CD4-positive, CD25-positive, alpha-beta regulatory T cell (primary cell): ENCODE measurements at regions not wholly inside any gene's neighbourhood (a gene's known extent, or its start where the extent isn't known, plus 50 kb on each side); places are given as distances from the start of the nearest gene placed in this dataset.
A peak's percentile ranks its signal among the peaks of the same experiment; 100 is the strongest.

Source experiments
- ATAC-seq, 2 donors: fragments of 150-1000 bp; cut with Tn5 transposase; one replicate each; pipeline ENCODE4 v1.10.0; 2021; ENCODE audit warnings: low read depth in 2 of 2, moderate number of reproducible peaks in 2 of 2, moderate library complexity in 1 of 2
- DNase-seq, 3 donors: peaks; one replicate each; pipeline versions ENCODE4 v3.0.0 to v3.0.0-alpha.2; 2012 to 2022; ENCODE audit warnings: mixed read lengths in 1 of 3
- H3K27ac ChIP-seq: one replicate; pipeline ENCODE4 v1.7.0; 2013; ENCODE audit warnings: mild to moderate bottlenecking, low read length; ENCODE audit not compliant: insufficient read depth, poor library complexity, severe bottlenecking
- H3K27me3 ChIP-seq: one replicate; pipeline ENCODE4 v1.7.0; 2013; ENCODE audit warnings: low read length; ENCODE audit not compliant: control insufficient read depth, insufficient read depth
- H3K36me3 ChIP-seq: one replicate; pipeline ENCODE4 v1.7.0; 2013; ENCODE audit warnings: mild to moderate bottlenecking, low read length, moderate library complexity; ENCODE audit not compliant: control insufficient read depth, insufficient read depth
- H3K4me1 ChIP-seq: 2 replicates; pipeline ENCODE4 v1.7.0; 2013; ENCODE audit warnings: mild to moderate bottlenecking, low read length; ENCODE audit not compliant: insufficient read depth, control insufficient read depth, poor library complexity, severe bottlenecking
- H3K4me3 ChIP-seq: one replicate; pipeline ENCODE4 v1.7.0; 2013; ENCODE audit warnings: low read depth, mild to moderate bottlenecking, low read length, moderate library complexity
- H3K9me3 ChIP-seq, 2 experiments: 1 replicate in 1 of 2; 2 replicates in 1 of 2; pipeline ENCODE4 v1.7.0; 2013; ENCODE audit warnings: low read length in 2 of 2, mild to moderate bottlenecking in 1 of 2, moderate library complexity in 1 of 2; ENCODE audit not compliant: control insufficient read depth in 2 of 2
- H3K27ac Mint-ChIP-seq, 3 donors: one replicate each; pipeline ENCODE4 v1.8.0; 2020 to 2022; ENCODE audit warnings: mild to moderate bottlenecking in 3 of 3, mixed read lengths in 3 of 3, moderate library complexity in 2 of 3
- H3K27me3 Mint-ChIP-seq: one replicate; pipeline ENCODE4 v1.8.0; 2022; ENCODE audit warnings: mild to moderate bottlenecking, mixed read lengths
- H3K36me3 Mint-ChIP-seq: one replicate; pipeline ENCODE4 v1.8.0; 2020; ENCODE audit warnings: mixed read lengths
- H3K4me1 Mint-ChIP-seq, 4 donors: one replicate each; pipeline ENCODE4 v1.8.0; 2020 to 2022; ENCODE audit warnings: mixed read lengths in 4 of 4, mild to moderate bottlenecking in 1 of 4
- H3K4me3 Mint-ChIP-seq, 4 donors: one replicate each; pipeline ENCODE4 v1.8.0; 2020 to 2022; ENCODE audit warnings: mild to moderate bottlenecking in 4 of 4, mixed read lengths in 4 of 4, moderate library complexity in 3 of 4
- H3K9me3 Mint-ChIP-seq, 7 donors: one replicate each; pipeline ENCODE4 v1.8.0; 2020 to 2022; ENCODE audit warnings: mixed read lengths in 7 of 7, mild to moderate bottlenecking in 3 of 7, moderate library complexity in 2 of 7

DNA sequence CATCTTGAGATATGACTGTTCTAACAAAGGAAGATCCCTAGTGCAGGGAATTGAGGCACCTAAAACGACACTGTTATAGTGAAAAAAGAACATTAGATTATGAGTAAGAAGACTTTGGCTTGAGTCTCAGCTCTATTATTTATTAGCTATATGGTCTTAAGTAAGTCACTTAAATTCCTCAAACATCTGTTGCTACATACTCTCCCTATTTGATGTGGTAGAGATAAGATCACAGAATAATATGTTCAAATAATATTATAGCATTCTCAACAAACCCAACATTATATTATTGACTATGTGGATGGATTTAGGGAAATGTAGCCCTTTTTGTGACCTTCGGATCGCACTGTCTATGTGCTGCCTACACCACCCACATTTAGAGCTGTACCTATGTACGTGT is 136.9 kb downstream of the P2RY1 start:
- Mint-ChIP-seq H3K27ac (no peak overlapping the region), H3K36me3 (no peaks in the 10 kb centered on the region), H3K9me3 (peaks cover 0 to 4% (median 0%) of the 10 kb centered on the region in 7 donors), H3K4me3 (no peak overlapping the region), H3K4me1 (no peaks in the 10 kb centered on the region), H3K27me3 (peaks cover 5% of the 10 kb centered on the region)
- Histone ChIP-seq H3K9me3 (no peaks in the 10 kb centered on the region), H3K4me3 (no peak overlapping the region), H3K36me3 (no peaks in the 10 kb centered on the region), H3K27ac (no peak overlapping the region), H3K4me1 (no peaks in the 10 kb centered on the region), H3K27me3 (no peaks in the 10 kb centered on the region)
- DNase-seq, result no peak
- ATAC-seq, result no peak

DNA sequence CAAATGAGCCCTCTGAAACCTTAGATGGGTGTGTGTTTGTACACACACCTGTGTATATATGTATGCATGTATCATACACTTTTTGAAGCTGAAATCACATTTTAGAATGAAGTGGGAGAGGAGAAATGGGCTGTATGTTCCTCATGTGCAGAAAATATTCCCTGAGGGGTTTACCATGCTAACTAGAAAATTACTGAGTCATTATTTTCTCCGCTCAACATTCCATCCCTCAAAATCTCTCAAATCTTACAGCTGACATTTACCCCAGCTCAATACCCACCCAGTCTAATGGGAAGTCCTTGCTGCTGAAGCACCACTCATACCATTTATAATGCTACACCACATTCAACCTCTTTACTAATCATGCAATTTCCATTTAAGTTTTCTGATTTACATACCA is 138.6 kb downstream of the P2RY1 start:
- Histone ChIP-seq H3K9me3 (no peaks in the 10 kb centered on the region), H3K4me3 (no peak overlapping the region), H3K36me3 (no peaks in the 10 kb centered on the region), H3K27ac (no peak overlapping the region), H3K27me3 (no peaks in the 10 kb centered on the region), H3K4me1 (no peaks in the 10 kb centered on the region)
- DNase-seq, result no peak
- Mint-ChIP-seq H3K4me3 (peak overlapping the region in 1 of 4 donors; percentile 27), H3K9me3 (peaks cover 0 to 4% (median 0%) of the 10 kb centered on the region in 7 donors), H3K36me3 (no peaks in the 10 kb centered on the region), H3K4me1 (no peaks in the 10 kb centered on the region), H3K27ac (no peak overlapping the region), H3K27me3 (peaks cover 5% of the 10 kb centered on the region)
- no peak for ATAC-seq

DNA sequence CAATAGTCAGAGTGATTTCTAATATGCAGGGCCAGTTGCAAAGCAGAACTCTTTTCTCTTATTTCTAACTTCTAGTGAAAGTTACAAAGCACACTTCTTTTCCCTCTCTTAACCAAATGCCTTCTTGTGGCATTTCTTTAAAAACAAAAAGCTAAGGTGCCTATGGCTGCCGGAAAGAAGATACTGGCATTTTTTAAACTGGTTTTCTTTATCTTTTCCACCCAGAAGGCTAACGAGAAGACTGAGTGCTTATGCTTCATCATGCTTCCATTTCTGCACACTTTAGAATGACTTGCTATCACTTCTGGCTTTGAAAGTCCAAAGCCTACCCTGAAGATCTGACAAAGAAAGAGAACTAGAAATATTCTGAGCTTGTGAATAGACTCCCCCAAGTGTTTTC is 141.3 kb downstream of the P2RY1 start:
- H3K4me1 ChIP-seq, result no peaks in the 10 kb centered on the region
- H3K4me3 ChIP-seq, result no peak overlapping the region
- DNase-seq (no peak), ATAC-seq (no peak)
- Mint-ChIP-seq H3K36me3 (no peaks in the 10 kb centered on the region), H3K4me3 (no peak overlapping the region), H3K27me3 (peaks cover 11% of the 10 kb centered on the region), H3K27ac (no peak overlapping the region), H3K9me3 (peaks cover 0 to 6% (median 0%) of the 10 kb centered on the region in 7 donors), H3K4me1 (no peaks in the 10 kb centered on the region)
- H3K9me3 ChIP-seq, result no peaks in the 10 kb centered on the region
- H3K36me3 ChIP-seq, result no peaks in the 10 kb centered on the region
- no peak overlapping the region for H3K27ac ChIP-seq
- H3K27me3 ChIP-seq, result no peaks in the 10 kb centered on the region

DNA sequence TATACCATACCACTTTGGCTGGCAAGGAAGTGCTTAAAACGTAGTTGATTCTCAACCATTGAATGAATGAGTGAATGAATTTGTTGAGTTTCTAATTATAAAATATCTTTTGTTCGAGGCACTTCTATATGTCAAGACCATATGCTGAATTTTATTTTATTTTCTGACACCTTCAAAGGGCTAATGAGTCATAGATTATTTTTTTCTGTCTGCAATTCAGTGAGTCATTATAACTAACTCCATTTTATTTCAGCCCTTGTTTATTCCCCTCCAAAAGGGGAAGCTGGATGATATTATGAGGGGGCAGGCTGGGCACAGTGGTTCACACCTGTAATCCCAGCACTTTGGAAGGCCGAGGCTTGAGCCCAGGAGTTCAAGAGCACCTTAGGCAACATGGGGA is 142.4 kb downstream of the P2RY1 start:
- Histone ChIP-seq H3K9me3 (no peaks in the 10 kb centered on the region), H3K4me1 (no peaks in the 10 kb centered on the region), H3K27me3 (no peaks in the 10 kb centered on the region), H3K36me3 (no peaks in the 10 kb centered on the region), H3K27ac (no peak overlapping the region), H3K4me3 (no peak overlapping the region)
- no peak overlapping the region for H3K27ac Mint-ChIP-seq
- DNase-seq, result no peak
- no peaks in the 10 kb centered on the region for H3K36me3 Mint-ChIP-seq
- H3K27me3 Mint-ChIP-seq, result peaks cover 11% of the 10 kb centered on the region
- no peaks in the 10 kb centered on the region for H3K4me1 Mint-ChIP-seq
- no peak overlapping the region for H3K4me3 Mint-ChIP-seq
- ATAC-seq, result no peak
- H3K9me3 Mint-ChIP-seq, result peaks cover 0 to 6% (median 0%) of the 10 kb centered on the region in 7 donors

DNA sequence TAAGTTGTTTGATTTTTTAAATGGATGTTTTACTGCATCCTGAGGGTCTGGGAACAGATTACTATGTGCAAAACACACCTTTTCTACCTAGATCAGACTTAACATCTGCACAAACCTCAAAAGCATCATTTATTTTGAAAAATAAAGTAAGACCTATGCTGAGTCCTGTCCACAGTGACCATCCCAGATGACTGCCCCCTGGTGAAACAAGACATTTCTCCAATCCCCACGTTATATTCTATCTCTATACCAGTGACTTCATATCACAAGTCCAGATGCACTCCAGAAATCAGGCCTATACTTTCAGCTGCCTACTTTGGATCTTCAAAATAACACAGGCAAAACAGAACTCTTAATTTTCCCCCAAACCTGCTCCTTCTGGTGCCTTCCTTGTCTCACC is 143.2 kb downstream of the P2RY1 start:
- no peaks in the 10 kb centered on the region for H3K36me3 ChIP-seq
- no peak overlapping the region for H3K27ac ChIP-seq
- no peak overlapping the region for H3K4me3 ChIP-seq
- ATAC-seq (no peak), DNase-seq (no peak)
- no peaks in the 10 kb centered on the region for H3K4me1 ChIP-seq
- Mint-ChIP-seq H3K27me3 (peaks cover 11% of the 10 kb centered on the region), H3K36me3 (no peaks in the 10 kb centered on the region), H3K4me3 (no peak overlapping the region), H3K9me3 (peaks cover 0 to 6% (median under 1%) of the 10 kb centered on the region in 7 donors), H3K4me1 (no peaks in the 10 kb centered on the region), H3K27ac (no peak overlapping the region)
- no peaks in the 10 kb centered on the region for H3K27me3 ChIP-seq
- H3K9me3 ChIP-seq, result no peaks in the 10 kb centered on the region

DNA sequence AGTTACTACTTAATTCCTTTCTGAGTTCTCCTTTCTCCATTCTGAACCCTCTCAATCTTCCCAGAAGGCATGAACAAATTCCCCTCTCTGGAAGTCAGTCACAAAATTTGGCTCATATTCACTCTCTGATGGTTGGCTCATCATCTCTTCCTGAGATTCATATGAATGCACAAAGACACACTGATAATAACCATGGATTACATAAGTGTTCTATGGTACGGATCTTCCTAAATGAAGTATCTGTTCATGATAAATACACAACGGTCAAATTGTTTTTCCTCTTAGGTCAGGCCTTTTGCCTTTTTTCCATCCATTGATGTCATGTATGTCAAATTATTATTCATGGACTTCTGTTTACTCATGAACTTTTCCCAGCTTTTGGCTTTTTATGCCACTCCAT is 162.6 kb downstream of the P2RY1 start:
- H3K4me3 Mint-ChIP-seq, result no peak overlapping the region
- H3K4me1 Mint-ChIP-seq, result no peaks in the 10 kb centered on the region

DNA sequence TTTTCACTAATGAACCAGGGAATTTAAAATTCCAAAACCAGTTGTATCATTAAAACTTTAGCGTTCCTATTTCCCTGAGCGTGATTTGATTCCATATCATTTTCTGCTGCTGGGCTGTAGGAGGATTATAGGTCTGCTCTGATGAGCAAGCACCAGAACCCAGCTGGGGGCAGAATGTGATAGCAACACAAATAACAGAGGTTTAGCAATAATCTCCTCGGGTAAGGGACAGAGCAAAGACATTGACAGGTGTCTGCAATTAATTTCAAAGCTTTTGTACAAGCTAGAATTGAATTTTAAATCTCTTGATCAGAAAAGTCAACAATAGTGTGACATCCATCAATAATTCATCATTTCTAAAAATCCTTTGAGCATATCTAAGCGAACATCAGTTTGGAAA is 163.4 kb upstream of the RAP2B start:
- no peak for DNase-seq
- ATAC-seq, result no peak
- H3K4me1 ChIP-seq, result no peaks in the 10 kb centered on the region
- no peaks in the 10 kb centered on the region for H3K27me3 ChIP-seq
- Mint-ChIP-seq H3K4me3 (no peak overlapping the region), H3K4me1 (no peaks in the 10 kb centered on the region), H3K27ac (no peak overlapping the region), H3K27me3 (peaks cover 6% of the 10 kb centered on the region), H3K36me3 (no peaks in the 10 kb centered on the region), H3K9me3 (peaks cover 0 to 1% (median 0%) of the 10 kb centered on the region in 7 donors)
- H3K4me3 ChIP-seq, result no peak overlapping the region
- no peaks in the 10 kb centered on the region for H3K36me3 ChIP-seq
- H3K27ac ChIP-seq, result no peak overlapping the region
- no peaks in the 10 kb centered on the region for H3K9me3 ChIP-seq

More for the DNA sequence above, 162.6 kb downstream of the P2RY1 start:
- Histone ChIP-seq H3K4me1 (no peaks in the 10 kb centered on the region), H3K9me3 (no peaks in the 10 kb centered on the region), H3K27ac (no peak overlapping the region), H3K36me3 (no peaks in the 10 kb centered on the region), H3K27me3 (no peaks in the 10 kb centered on the region), H3K4me3 (no peak overlapping the region)
- ATAC-seq, result no peak
- no peak for DNase-seq
- Mint-ChIP-seq H3K36me3 (no peaks in the 10 kb centered on the region), H3K27ac (no peak overlapping the region), H3K9me3 (peaks cover 0 to 1% (median 0%) of the 10 kb centered on the region in 7 donors), H3K27me3 (peaks cover 6% of the 10 kb centered on the region)

DNA sequence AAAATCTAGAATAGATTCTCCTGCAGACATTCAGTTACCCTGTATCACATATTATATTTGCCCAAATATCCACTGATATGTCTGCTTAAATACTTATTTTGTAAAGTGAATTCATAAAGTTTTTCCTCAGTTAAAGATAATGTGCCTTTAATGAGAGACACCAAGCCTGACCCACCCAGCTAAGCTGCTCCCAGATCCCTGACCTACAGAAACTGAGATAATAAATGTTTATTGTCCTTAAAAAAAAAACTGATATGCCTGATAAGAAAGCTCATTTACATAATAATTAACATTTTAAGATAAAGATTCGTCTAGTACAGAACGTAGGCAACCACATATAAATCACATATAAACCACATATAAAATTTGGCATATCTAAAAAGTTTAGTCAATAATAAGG is 161.7 kb upstream of the RAP2B start:
- DNase-seq (no peak), ATAC-seq (no peak)
- Histone ChIP-seq H3K4me3 (no peak overlapping the region), H3K27me3 (no peaks in the 10 kb centered on the region), H3K27ac (no peak overlapping the region), H3K4me1 (no peaks in the 10 kb centered on the region), H3K36me3 (no peaks in the 10 kb centered on the region), H3K9me3 (no peaks in the 10 kb centered on the region)
- no peaks in the 10 kb centered on the region for H3K36me3 Mint-ChIP-seq
- no peak overlapping the region for H3K4me3 Mint-ChIP-seq
- H3K27me3 Mint-ChIP-seq, result peaks cover 11% of the 10 kb centered on the region
- H3K9me3 Mint-ChIP-seq, result peaks cover 0 to 1% (median 0%) of the 10 kb centered on the region in 7 donors
- no peaks in the 10 kb centered on the region for H3K4me1 Mint-ChIP-seq
- H3K27ac Mint-ChIP-seq, result no peak overlapping the region
